Lower leg skin (tissue), 3 donors: ENCODE measurements at regions not wholly inside any gene's neighbourhood (a gene's known extent, or its start where the extent isn't known, plus 50 kb on each side); places are given as distances from the start of the nearest gene placed in this dataset.

Experiments
- POLR2A ChIP-seq, 2 donors: fragments of 450-650 bp; IDR thresholded peaks; one replicate each; pipeline ENCODE4 v1.6.1; 2016 to 2017; ENCODE audit warnings: antibody characterized with exemption in 2 of 2, mild to moderate bottlenecking in 1 of 2, moderate library complexity in 1 of 2
- TF ChIP-seq, protein P1 (sequence below), 3 donors: fragments of 450-650 bp; IDR thresholded peaks; one replicate each; pipeline ENCODE4 v1.5.1; 2016; ENCODE audit warnings: antibody characterized with exemption in 3 of 3, mild to moderate bottlenecking in 3 of 3, moderate library complexity in 2 of 3

DNA sequence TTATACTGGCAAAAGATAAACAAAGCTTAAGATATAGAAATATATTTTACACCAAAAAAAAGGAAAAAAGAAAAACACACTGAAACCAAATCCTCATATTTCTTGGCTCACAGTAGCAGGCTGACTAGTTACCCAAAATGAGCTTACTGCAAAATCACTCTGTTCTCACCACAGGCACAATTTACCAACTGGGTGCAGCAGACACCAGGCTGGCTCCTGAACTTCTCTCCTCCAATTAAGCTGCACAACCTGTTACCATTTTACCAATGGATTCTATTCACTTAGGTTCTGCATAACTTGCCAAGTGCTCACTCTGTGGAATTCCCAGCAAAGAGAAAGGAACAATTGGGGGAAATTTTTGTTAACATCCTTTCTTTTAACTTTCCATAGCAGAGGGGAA, 679.3 kb downstream of the ZEB2 start:
- TF ChIP-seq, protein P1, sequence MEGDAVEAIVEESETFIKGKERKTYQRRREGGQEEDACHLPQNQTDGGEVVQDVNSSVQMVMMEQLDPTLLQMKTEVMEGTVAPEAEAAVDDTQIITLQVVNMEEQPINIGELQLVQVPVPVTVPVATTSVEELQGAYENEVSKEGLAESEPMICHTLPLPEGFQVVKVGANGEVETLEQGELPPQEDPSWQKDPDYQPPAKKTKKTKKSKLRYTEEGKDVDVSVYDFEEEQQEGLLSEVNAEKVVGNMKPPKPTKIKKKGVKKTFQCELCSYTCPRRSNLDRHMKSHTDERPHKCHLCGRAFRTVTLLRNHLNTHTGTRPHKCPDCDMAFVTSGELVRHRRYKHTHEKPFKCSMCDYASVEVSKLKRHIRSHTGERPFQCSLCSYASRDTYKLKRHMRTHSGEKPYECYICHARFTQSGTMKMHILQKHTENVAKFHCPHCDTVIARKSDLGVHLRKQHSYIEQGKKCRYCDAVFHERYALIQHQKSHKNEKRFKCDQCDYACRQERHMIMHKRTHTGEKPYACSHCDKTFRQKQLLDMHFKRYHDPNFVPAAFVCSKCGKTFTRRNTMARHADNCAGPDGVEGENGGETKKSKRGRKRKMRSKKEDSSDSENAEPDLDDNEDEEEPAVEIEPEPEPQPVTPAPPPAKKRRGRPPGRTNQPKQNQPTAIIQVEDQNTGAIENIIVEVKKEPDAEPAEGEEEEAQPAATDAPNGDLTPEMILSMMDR (IDR thresholded peaks at IDR 0.05), result no peak
- TF ChIP-seq POLR2A (IDR thresholded peaks at IDR 0.05), result no peak
